ENCODE measurements at regions not wholly inside any gene's neighbourhood (a gene's known extent, or its start where the extent isn't known, plus 50 kb on each side); places are given as distances from the start of the nearest gene placed in this dataset.

DNA sequence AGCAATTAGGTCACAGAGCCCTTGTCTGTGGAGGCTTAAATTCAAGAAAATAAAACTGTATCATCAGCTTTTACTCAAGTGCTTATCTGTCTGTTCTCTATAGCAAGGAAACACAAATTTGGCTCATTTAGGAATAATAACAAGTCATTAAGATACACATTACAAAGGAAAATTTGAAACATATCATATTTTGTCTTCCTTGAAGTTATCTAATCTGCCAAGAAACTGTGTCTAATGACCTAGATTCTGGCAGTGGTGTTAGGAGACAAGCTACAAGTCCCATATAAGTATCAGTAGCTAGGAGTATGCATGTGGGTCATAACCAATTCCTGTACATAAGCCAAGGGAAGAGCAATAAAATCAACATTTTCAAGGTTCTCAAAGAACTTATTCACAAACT lies 108.2 kb upstream of the SETMAR start:
- Histone ChIP-seq H3K9me3 (ENCODE audit: control insufficient read depth, insufficient read depth, low read length) (peaks cover 9% of the 10 kb centered on the region), H3K9ac (ENCODE audit: low read depth, low read length) (no peak overlapping the region), H3K27ac (ENCODE audit: insufficient read depth, low read length) (no peak overlapping the region), H3K18ac (ENCODE audit: low read depth, low read length) (no peak overlapping the region), H2BK5ac (ENCODE audit: low read depth, low read length, poor library complexity, severe bottlenecking) (no peak overlapping the region), H2AK5ac (ENCODE audit: low read depth, low read length) (no peak overlapping the region), H3K4me1 (ENCODE audit: control insufficient read depth, insufficient read depth, low read length) (no peaks in the 10 kb centered on the region), H2AK9ac (replicated peaks; ENCODE audit: low read depth, low read length, poor library complexity) (no peak overlapping the region), H3K14ac (replicated peaks; ENCODE audit: low read depth, low read length) (no peak overlapping the region), H4K5ac (ENCODE audit: low read depth, low read length) (no peak overlapping the region), H3K27me3 (ENCODE audit: control insufficient read depth, insufficient read depth, low read length) (no peaks in the 10 kb centered on the region), H3K79me1 (ENCODE audit: low read depth in 1 of 2, low read length in 2 of 2) (no peaks in the 10 kb centered on the region), H4K8ac (ENCODE audit: low read depth in 2 of 2, low read length in 2 of 2) (no peak overlapping the region), H3K4ac (ENCODE audit: low read depth, low read length) (no peak overlapping the region), H3K4me2 (ENCODE audit: low read depth, low read length) (no peak overlapping the region), H3K4me3 (ENCODE audit: insufficient read depth, low read depth, low read length) (no peak overlapping the region), H3K36me3 (ENCODE audit: control insufficient read depth, insufficient read depth, low read length) (no peaks in the 10 kb centered on the region), H3K23ac (ENCODE audit: low read depth, low read length) (no peak overlapping the region), H2AFZ (replicated peaks; ENCODE audit: low read length, poor library complexity) (no peak overlapping the region), H4K20me1 (ENCODE audit: insufficient read depth, low read length) (no peaks in the 10 kb centered on the region), H3K56ac (ENCODE audit: extremely low read depth, insufficient read depth, low read length) (no peak overlapping the region), H2BK20ac (ENCODE audit: low read depth, low read length) (no peak overlapping the region), H2BK15ac (ENCODE audit: low read depth, low read length) (no peak overlapping the region), H3K9me1 (ENCODE audit: insufficient read depth, low read length) (no peaks in the 10 kb centered on the region), H4K91ac (ENCODE audit: insufficient read depth, low read depth, low read length) (no peak overlapping the region), H2BK120ac (ENCODE audit: low read depth, low read length) (no peak overlapping the region)
- ATAC-seq (ENCODE audit: low read depth) (no peak), DNase-seq (no peak)
- in situ Hi-C loops (cut with MboI; ENCODE audit: low sequenced_read_pairs) (no loop called here), dilution Hi-C loops (cut with HindIII; ENCODE audit: low sequenced_read_pairs, unreplicated experiment) (no loop called here), intact Hi-C loops (cut with micrococcal nuclease) (no loop called here)
- POLR2A ChIA-PET (ENCODE audit: unreplicated experiment): no interaction called here
- CTCF ChIA-PET: no interaction called here
- TF ChIP-seq NFE2L2 (IDR thresholded peaks at IDR 0.05; ENCODE audit: low read depth, low read length) (no peak), MAZ (IDR thresholded peaks at IDR 0.05; ENCODE audit: borderline replicate concordance, low read depth, low read length) (no peak), SMC3 (IDR thresholded peaks at IDR 0.05; ENCODE audit: low read depth, low read length) (no peak), CHD1 (IDR thresholded peaks at IDR 0.05; ENCODE audit: low read depth, low read length) (no peak), CTCF (conservative IDR thresholded peaks at IDR 0.05; ENCODE audit: low read depth, low read length) (no peak), MXI1 (IDR thresholded peaks at IDR 0.05; ENCODE audit: borderline replicate concordance, low read depth, low read length) (no peak), RAD21 (IDR thresholded peaks at IDR 0.05; ENCODE audit: low read length) (no peak), POLR2A (IDR thresholded peaks at IDR 0.05; ENCODE audit: low read depth, low read length) (no peak), FOS (IDR thresholded peaks at IDR 0.05; ENCODE audit: low read depth, low read length) (no peak), CEBPB (IDR thresholded peaks at IDR 0.05; ENCODE audit: low read depth, low read length) (no peak), MAFK (IDR thresholded peaks at IDR 0.05; ENCODE audit: low read depth, low read length) (no peak), RCOR1 (IDR thresholded peaks at IDR 0.05; ENCODE audit: insufficient replicate concordance, low read length) (no peak), RFX5 (IDR thresholded peaks at IDR 0.05; ENCODE audit: low read depth, low read length) (no peak), BHLHE40 (IDR thresholded peaks at IDR 0.05; ENCODE audit: low read depth, low read length) (no peak), ELK1 (IDR thresholded peaks at IDR 0.05; ENCODE audit: borderline replicate concordance, low read depth, low read length) (no peak)
- TF ChIP-seq, protein P1, sequence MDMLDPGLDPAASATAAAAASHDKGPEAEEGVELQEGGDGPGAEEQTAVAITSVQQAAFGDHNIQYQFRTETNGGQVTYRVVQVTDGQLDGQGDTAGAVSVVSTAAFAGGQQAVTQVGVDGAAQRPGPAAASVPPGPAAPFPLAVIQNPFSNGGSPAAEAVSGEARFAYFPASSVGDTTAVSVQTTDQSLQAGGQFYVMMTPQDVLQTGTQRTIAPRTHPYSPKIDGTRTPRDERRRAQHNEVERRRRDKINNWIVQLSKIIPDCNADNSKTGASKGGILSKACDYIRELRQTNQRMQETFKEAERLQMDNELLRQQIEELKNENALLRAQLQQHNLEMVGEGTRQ (IDR thresholded peaks at IDR 0.05; ENCODE audit: low read depth, low read length): no peak
- BruUV-seq (replicated peaks): no TSS peak

All from IMR-90 (cell line).